ENCODE measurements at regions not wholly inside any gene's neighbourhood (a gene's known extent, or its start where the extent isn't known, plus 50 kb on each side); places are given as distances from the start of the nearest gene placed in this dataset.
A peak's percentile ranks its signal among the peaks of the same experiment; 100 is the strongest.

DNA sequence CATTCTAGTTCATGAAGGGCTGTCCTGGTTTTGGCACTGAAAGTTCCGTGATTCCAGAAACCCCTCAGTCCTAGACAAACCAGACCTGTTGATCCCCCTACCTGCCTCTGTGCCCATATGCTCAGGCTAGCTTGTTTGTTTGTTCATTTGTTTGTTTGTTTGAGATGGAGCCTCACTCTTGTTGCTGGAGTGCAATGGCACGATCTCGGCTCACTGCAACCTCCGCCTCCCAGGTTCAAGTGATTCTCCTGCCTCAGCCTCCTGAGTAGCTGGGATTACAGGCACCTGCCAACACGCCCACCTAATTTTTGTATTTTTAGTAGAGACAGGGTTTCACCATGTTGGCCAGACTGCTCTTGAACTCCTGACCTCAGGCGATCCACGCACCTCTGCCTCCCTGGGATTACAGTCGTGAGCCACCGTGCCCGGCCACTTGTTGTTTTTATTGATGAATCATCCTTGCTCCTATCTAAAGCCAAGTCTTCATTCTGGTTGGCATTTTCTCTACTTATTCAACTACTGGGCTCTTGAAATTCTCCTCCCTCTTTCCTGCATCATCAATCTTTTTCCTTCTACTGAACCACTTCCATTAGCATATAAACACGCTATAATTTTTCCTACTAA is 86.3 kb upstream of the BMP2K start:
- H3K4me3 ChIP-seq (ENCODE audit: low read depth, low read length), result no peak overlapping the region
- H3K36me3 ChIP-seq (ENCODE audit: control insufficient read depth in 2 of 2, insufficient read depth in 1 of 2, low read length in 2 of 2), result no peaks in the 10 kb centered on the region
- no peak overlapping the region for H3K27ac ChIP-seq (ENCODE audit: extremely low read depth, low read depth, low read length)
- H3K4me1 ChIP-seq (ENCODE audit: control insufficient read depth, insufficient read depth, low read length), result no peaks in the 10 kb centered on the region
- ChIA-PET POLR2A (no interaction called here), CTCF (no interaction called here)
- no peaks in the 10 kb centered on the region for H3K9me3 ChIP-seq (ENCODE audit: control insufficient read depth, insufficient read depth, low read depth, low read length)
- TF ChIP-seq ZNF76 (tag by site-specific recombination; IDR thresholded peaks at IDR 0.05; ENCODE audit: borderline replicate concordance, low read depth) (no peak), SCRT1 (tag by site-specific recombination; IDR thresholded peaks at IDR 0.05; ENCODE audit: borderline replicate concordance) (0 out of 2 replicates have a peak, but pooled peaks have one; percentile 23), SCRT2 (tag by site-specific recombination; IDR thresholded peaks at IDR 0.05) (peak; percentile 75)

GRCh38 chr4:78691334-78691754 is 84.8 kb upstream of the BMP2K start:
- no peak overlapping the region for H3K27ac ChIP-seq (ENCODE audit: extremely low read depth, low read depth, low read length)
- CTCF ChIA-PET, result no interaction called here
- TF ChIP-seq RBAK (tag by site-specific recombination; IDR thresholded peaks at IDR 0.05) (no peak), ZSCAN18 (tag by site-specific recombination; IDR thresholded peaks at IDR 0.05) (no peak), ZFP41 (tag by site-specific recombination; IDR thresholded peaks at IDR 0.05; ENCODE audit: borderline replicate concordance) (no peak), ZNF629 (tag by site-specific recombination; IDR thresholded peaks at IDR 0.05) (no peak), ZNF16 (tag by site-specific recombination; IDR thresholded peaks at IDR 0.05; ENCODE audit: low read depth) (no peak), ZNF354C (tag by site-specific recombination; IDR thresholded peaks at IDR 0.05; ENCODE audit: borderline replicate concordance, low read depth) (no peak), PBX3 (CRISPR knock-in tag; IDR thresholded peaks at IDR 0.05) (no peak)
- no peaks in the 10 kb centered on the region for H3K4me1 ChIP-seq (ENCODE audit: control insufficient read depth, insufficient read depth, low read length)
- POLR2A ChIA-PET, result no interaction called here
- H3K4me3 ChIP-seq (ENCODE audit: low read depth, low read length), result no peak overlapping the region
- H3K9me3 ChIP-seq (ENCODE audit: control insufficient read depth, insufficient read depth, low read depth, low read length), result no peaks in the 10 kb centered on the region
- H3K36me3 ChIP-seq (ENCODE audit: control insufficient read depth in 2 of 2, insufficient read depth in 1 of 2, low read length in 2 of 2), result no peaks in the 10 kb centered on the region

DNA sequence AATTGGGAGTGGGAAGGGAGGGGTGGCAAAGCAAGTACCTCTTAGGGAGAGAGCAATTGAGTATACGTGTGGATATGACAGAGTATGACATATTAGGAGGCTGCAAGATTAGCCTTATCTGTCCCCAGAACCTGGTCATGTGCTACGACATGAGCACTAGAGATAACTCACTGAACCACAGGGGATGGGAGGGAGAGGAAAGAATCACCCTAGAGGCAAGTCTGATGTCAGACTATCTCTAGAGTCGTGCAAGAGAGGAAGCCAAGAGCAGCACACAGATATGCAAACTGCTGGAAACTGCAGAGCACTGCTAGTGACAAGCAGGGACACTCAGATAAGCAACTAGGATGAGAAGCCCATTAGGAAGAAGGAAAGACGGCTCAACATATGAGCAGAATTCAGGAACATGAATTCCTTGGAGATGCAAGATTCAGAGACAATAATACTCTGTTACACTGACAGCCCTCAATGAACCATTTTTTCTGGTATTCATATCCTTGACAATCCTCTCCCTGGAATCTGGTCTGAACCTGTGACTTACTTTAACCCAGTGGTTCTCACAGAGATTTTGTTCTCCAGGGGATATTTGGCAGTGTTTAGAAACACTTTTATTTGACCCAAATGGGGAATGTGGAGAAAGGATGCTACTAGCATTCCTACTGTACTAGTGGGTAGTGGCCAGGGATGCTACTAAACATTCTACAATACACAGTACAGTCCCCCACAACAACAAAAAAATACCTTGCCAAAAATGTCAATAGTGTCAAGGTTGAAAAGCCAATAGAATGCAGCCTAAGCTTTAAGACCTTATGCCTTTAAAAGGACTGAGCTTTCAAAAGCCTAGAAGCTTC is 84.0 kb upstream of the BMP2K start:
- Histone ChIP-seq H3K4me3 (ENCODE audit: low read depth, low read length) (no peak overlapping the region), H3K36me3 (ENCODE audit: control insufficient read depth in 2 of 2, insufficient read depth in 1 of 2, low read length in 2 of 2) (no peaks in the 10 kb centered on the region), H3K4me1 (ENCODE audit: control insufficient read depth, insufficient read depth, low read length) (no peaks in the 10 kb centered on the region), H3K9me3 (ENCODE audit: control insufficient read depth, insufficient read depth, low read depth, low read length) (no peaks in the 10 kb centered on the region), H3K27ac (ENCODE audit: extremely low read depth, low read depth, low read length) (no peak overlapping the region)
- POLR2A ChIA-PET, result no interaction called here
- CTCF ChIA-PET, result interaction anchor here (0.5 to 0.6 kb wide), 2 partner anchors 28 to 70 kb away, joined by 3 read pairs; no protein-coding TSS in a partner anchor
- TF ChIP-seq ZNF280D (tag by site-specific recombination; IDR thresholded peaks at IDR 0.05), result no peak
- TF ChIP-seq ZNF140 (tag by site-specific recombination; IDR thresholded peaks at IDR 0.05), result no peak
- no peak for TF ChIP-seq ZNF324 (tag by site-specific recombination; IDR thresholded peaks at IDR 0.05)
- TF ChIP-seq ZNF391 (tag by site-specific recombination; IDR thresholded peaks at IDR 0.05; ENCODE audit: borderline replicate concordance, low read depth), result no peak
- TF ChIP-seq ZNF280C (tag by site-specific recombination; IDR thresholded peaks at IDR 0.05), result no peak
- no peak for TF ChIP-seq BCL11A (tag by site-specific recombination; IDR thresholded peaks at IDR 0.05; ENCODE audit: low read depth)
- TF ChIP-seq ATF2 (tag by site-specific recombination; IDR thresholded peaks at IDR 0.05; ENCODE audit: low read depth), result no peak
